Activated CD8-positive, alpha-beta memory T cell treated with anti-CD3 and anti-CD28 coated beads, Interleukin-2, amount 50 U/mL, for 24 hours (primary cell): ENCODE measurements at regions not wholly inside any gene's neighbourhood (a gene's known extent, or its start where the extent isn't known, plus 50 kb on each side); places are given as distances from the start of the nearest gene placed in this dataset.
"Not testable (repeated sequence)": the region's sequence is repeated elsewhere in the genome, so short reads cannot be mapped to it uniquely, and the experiment has no call there.

Experiments
- DNase-seq: peaks from one replicate; pipeline ENCODE4 v3.0.0-alpha.2; 2020; ENCODE audit errors: extremely low read depth

- no peak for DNase-seq
Observed at GRCh38 chr2:84217456-84217855, 241.6 kb downstream of the SUCLG1 start.

GRCh38 chr2:84214455-84214854 is 244.6 kb downstream of the SUCLG1 start:
- DNase-seq, result no peak

GRCh38 chr2:84212611-84213314 is 246.3 kb downstream of the SUCLG1 start:
- no peak for DNase-seq

GRCh38 chr2:84209941-84210340 is 249.1 kb downstream of the SUCLG1 start:
- no peak for DNase-seq

- no peak for DNase-seq
Observed at GRCh38 chr2:84204995-84205394, 254.1 kb downstream of the SUCLG1 start.

GRCh38 chr2:84202166-84202565 is 256.9 kb downstream of the SUCLG1 start:
- no peak for DNase-seq

GRCh38 chr2:84201158-84201557 is 257.9 kb downstream of the SUCLG1 start:
- no peak for DNase-seq

GRCh38 chr2:84197901-84198300 is 261.2 kb downstream of the SUCLG1 start:
- DNase-seq, result no peak

GRCh38 chr2:84194949-84195644 is 264.0 kb downstream of the SUCLG1 start:
- no peak for DNase-seq

- no peak for DNase-seq
Observed at GRCh38 chr2:84194181-84194580, 264.9 kb downstream of the SUCLG1 start.

GRCh38 chr2:84187258-84187657 is 271.8 kb downstream of the SUCLG1 start:
- no peak for DNase-seq

GRCh38 chr2:84181927-84182326 is 277.2 kb downstream of the SUCLG1 start:
- DNase-seq, result no peak

GRCh38 chr2:84177733-84178132 is 281.3 kb downstream of the SUCLG1 start:
- no peak for DNase-seq

- no peak for DNase-seq
Observed at GRCh38 chr2:84175970-84176369, 283.1 kb downstream of the SUCLG1 start.

GRCh38 chr2:84175340-84175739 is 283.7 kb downstream of the SUCLG1 start:
- no peak for DNase-seq

- DNase-seq, result no peak
Observed at GRCh38 chr2:84173041-84173440, 286.0 kb downstream of the SUCLG1 start.

- no peak for DNase-seq
Observed at GRCh38 chr2:84170979-84171378, 288.1 kb downstream of the SUCLG1 start.

- DNase-seq, result no peak
Observed at GRCh38 chr2:84169871-84170270, 289.2 kb downstream of the SUCLG1 start.

- not testable (repeated sequence) for DNase-seq
Observed at GRCh38 chr2:84168552-84168951, 290.5 kb downstream of the SUCLG1 start.

- DNase-seq, result no peak
Observed at GRCh38 chr2:84165256-84165655, 293.8 kb downstream of the SUCLG1 start.

GRCh38 chr2:84160453-84160852 is 298.6 kb downstream of the SUCLG1 start:
- DNase-seq, result no peak

GRCh38 chr2:84158605-84159004 is 300.5 kb downstream of the SUCLG1 start:
- DNase-seq, result no peak

GRCh38 chr2:84152462-84152861 is 306.6 kb downstream of the SUCLG1 start:
- DNase-seq, result no peak

- no peak for DNase-seq
Observed at GRCh38 chr2:84144345-84144744, 314.7 kb downstream of the SUCLG1 start.
